HG02678 (cell line): ENCODE measurements at regions not wholly inside any gene's neighbourhood (a gene's known extent, or its start where the extent isn't known, plus 50 kb on each side); places are given as distances from the start of the nearest gene placed in this dataset.
A peak's percentile ranks its signal among the peaks of the same experiment; 100 is the strongest.

Experiments
- ATAC-seq: cut with Tn5 transposase; IDR thresholded peaks from one replicate; pipeline ENCODE4 v1.9.1; 2021; ENCODE audit warnings: mild to moderate bottlenecking, moderate library complexity; ENCODE audit not compliant: unreplicated experiment

DNA sequence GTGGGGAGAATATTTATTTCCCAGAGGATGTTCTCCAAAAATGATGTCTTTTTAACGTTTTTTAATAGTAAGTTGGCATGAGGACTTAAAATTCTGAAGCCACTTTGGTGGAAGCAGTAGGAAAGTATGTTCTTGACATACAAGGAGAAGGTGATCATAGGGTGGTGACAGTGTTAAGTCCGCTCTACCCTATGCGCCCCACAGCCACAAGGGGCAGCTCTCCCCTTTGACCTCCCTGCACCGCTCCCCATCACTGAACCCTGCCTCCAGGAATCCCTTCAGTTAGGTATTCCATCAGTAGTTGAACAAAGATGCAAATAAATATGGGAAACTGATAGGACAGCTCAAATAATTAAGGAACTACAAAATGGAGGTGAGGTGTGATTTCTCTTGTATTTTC lies 111.4 kb downstream of the PLEKHG1 start:
- ATAC-seq = no peak

DNA sequence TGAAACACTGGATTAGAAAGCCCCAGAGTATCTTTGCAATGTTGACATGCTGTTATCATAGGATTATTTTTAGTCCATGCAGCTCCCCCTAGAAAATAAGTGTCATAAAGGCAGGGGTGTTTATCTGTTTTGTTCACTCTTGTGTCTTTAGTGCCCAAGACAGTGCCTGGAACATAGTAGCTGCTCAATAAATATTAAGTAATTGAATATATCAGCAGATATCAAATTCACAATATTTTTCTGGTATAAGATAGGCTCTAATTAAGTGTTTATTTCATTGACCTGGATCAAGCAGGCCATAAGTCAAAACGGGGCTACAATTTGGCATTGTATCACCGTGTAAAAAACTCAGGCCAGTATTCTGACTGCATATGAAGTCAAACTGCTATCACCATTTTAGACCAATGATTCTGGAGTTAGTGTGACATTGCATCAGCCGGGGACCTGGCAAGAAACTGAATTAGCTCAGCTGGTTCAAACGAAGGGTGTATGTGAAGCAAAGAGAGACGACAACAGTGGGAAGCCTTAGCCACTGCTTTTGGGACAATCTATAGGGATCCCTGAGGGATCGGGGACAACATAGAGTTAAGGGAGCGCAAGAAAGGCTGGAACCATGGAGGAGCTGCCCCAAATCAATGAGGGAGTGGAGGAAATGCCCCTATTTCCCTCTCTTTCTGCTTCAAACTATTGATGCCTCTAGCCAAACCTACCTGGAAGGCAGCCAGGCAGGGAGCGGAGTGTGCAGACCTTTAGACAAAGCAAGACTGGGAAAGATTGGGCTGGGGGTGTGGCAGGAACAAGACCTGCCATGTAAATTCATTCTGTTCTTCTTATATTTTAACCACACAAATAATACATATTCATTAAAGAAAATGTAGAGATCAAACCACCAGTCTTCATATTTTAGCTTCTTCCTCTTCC lies 112.2 kb downstream of the PLEKHG1 start:
- no peak for ATAC-seq

DNA sequence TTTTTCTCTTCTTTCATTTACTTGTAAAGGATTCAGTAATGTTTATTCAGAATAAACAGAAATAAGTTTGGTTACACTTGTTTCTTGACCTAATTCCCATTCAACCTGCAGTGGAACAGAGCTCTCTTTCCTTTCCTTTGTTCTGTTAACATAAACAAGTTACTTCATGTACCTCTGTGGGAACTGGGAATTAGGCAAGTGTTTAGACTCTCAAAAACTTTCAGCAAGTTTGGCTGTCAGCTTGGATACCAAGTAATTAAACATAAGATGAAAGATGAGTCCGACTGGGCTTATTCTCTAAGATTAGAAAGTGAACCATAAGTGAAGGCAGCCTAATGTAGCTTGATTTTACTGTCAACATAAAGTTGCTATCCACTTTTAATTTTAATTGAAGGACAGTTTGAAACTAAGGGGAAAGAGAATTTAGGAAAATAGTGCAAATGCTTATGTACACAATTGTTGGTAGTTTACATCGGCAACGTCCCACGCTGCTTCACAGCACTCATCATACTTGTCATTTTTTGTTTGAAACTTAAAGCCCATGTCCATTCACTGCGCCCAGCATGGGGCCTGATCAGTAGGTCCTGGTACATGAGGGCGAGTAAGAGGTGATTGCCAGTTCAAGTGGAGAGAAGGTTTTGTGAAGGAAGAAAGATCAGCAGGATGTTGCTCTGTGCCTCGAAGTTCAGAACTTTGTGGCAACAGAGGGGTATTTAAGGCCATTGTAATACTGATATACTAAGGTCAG lies 113.0 kb downstream of the PLEKHG1 start:
- ATAC-seq = no peak

DNA sequence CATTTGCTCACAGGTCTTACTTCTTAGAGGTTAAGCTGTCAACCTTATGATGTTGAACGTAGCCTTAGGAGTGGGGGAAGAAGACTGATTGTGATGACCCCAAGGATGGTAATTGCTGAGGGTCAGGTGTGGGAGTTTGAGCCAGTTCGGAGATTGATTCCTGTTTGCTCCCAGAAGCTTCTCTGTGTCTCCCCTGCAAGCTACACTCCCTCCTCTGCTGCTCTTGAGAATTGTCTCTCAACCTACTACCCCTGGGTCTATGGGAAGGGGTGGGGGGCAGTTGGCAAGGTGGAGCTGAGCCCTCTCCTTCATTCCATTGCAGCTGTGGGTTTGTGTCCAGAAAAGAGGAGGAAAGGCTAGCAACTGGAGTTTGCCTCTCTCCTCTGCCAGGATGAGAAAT lies 113.8 kb downstream of the PLEKHG1 start:
- ATAC-seq = no peak

DNA sequence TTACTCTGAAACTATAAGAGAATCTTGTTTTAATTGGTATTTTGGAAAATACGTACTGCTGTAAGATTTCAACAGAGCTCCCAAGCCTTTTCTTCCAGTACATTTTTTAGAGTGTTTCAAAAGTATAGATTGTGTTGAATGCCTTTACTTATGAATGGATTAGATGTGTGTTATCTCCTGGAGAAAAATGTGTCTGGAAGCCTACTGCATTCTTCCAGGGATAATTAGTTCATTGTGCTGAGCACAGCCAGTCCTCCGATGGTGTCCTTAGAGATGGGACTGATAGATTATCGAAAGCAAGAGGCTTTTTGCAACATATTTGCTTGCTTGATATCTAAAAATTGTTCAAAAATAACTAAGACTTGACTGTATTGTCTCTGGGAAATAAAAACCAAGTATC lies 114.2 kb downstream of the PLEKHG1 start:
- no peak for ATAC-seq

DNA sequence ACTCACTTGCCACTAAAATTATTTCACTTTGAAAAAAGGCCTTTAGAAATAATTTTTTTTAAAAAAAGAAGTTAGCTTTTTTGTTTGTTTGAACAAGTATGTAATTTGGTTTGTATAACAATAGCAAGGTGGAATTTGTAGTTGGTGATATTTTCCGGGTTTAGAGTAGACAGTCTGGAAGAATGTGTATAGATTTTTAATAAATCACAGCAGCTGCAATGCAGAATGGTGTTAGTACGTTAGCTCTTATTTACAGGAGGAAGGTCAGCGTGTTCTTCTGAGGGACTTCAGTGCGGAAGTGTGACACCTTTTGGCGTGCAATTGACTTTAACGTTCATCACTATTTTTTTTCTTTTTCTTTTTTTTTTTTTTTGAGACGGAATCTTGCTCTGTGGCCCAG lies 115.4 kb downstream of the PLEKHG1 start:
- no peak for ATAC-seq

DNA sequence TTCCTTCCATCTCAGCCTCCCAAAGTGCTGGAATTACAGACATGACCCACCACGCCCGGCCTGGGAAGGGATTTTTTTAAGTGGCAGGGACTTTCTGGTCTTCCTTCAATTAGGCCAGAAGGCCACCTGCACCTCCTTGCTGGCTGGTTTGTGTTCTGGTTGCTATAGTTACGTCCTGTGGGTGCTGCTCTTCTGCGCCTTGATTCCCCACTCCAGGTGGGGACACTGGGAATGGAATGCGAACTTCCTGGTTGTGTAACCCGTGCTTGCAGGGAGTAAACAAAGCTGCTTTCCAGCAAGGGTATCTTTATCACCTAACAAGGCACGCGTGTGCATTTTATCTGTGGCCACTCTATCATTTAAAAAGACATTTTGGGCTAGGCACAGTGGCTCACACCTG lies 117.7 kb downstream of the PLEKHG1 start:
- no peak for ATAC-seq

DNA sequence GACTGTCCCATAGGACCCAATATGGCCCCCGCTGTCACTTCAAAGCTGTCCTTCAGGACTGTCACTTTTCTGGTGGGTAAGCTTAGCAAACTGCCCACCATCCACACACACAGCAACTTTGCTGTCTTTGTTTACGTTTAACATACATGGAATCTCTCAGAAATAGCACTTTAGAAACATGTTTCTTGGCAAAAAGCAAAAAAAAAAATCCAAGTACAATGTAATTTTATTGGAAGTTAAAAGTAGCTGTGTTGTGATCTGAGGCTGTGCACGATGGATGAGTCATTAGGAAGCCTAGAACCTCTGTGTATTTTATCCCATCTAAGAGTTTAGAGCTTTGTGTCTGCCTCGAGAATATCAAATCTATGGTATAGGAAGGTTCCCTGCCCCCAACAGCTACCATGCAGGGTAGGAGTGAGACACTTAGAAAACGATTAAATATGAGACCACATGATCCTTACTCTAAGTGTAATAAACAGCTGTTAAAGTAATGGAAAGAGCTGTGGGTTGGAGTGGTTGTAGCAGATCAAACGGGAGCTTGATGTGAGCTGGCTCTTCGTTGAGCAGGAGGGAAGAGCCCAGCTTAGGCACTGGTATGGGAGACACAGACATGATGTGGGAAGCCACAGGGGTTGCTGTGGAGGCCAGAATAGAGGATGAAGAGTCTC lies 119.5 kb downstream of the PLEKHG1 start:
- no peak for ATAC-seq

DNA sequence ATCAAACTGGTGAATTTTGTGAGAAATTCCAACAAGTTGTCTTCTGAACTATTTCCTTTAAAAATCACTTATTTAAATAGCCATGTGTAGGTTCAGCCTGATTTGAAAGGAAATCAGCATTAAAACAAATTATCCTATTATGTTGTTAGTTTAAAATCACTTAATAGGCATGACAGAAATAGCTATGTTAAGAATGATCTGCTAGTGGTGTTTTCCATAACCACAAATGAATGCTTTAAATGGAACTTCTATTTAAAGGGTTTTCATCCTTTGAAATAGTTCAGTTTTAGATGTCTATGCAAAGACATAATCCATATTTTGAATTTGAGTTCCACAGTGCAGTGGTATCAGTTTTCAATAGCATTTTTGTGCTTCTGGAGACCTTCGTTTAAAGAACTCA lies 120.1 kb downstream of the PLEKHG1 start:
- no peak for ATAC-seq

DNA sequence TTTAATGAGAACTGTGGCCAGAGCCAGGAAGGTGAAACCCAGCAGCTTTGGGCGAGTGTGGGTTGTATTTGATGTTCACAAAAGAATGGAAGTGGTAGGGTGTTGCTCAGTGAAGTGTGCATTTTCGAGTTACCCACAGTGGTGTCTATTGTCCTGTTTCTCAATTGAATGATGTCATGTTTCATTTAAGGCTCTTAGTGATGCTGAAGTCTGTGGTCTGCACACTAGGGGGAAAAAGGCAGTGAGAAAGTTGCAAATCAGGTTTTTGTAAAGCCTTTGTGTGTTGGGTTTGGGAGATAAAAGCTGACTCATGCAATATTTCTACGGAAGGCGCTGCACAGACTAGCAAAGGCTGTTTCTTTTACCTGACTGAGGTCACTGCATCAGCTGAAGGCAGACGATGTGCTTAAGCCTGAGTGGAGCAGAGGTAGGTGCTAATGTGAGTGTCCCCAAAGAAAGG lies 121.1 kb downstream of the PLEKHG1 start:
- ATAC-seq = peak; percentile 98

DNA sequence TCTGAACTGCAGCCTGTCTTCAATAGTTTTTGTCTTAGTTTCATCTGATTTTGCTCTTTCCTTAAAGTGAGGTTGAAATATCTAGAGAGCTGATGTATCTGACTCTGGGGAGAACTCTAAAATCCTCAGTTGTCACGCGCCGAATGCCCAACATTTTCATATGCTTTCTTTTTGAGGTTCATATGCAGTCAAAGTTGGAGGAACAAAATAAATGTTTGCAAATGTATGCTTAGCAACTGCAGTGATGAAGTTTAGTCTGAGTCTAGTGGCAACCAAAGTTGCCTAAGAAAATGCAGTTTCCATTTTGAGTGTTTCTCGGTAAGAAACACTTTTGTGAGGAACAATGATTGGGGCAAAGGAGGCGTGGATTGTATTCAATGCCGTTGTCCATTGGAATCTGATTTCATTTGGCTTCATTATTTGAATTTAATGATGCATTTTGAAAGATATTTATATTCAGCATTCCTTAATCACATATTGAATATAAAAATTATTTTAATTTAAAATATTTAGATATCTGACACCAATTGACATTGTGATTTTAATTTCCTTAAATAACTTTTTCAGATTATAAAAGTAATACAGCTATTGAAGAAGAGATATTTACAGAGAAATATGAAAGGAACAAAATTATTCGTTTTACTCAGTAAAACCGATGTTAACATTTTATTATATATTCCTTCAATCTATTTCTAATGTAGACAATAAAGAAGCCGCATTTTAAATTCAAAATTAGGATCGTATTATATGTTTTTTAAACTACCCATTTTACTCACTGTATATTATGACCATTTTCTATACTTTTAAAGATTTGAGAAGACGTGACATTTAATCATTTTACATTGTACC lies 122.0 kb downstream of the PLEKHG1 start:
- no peak for ATAC-seq

DNA sequence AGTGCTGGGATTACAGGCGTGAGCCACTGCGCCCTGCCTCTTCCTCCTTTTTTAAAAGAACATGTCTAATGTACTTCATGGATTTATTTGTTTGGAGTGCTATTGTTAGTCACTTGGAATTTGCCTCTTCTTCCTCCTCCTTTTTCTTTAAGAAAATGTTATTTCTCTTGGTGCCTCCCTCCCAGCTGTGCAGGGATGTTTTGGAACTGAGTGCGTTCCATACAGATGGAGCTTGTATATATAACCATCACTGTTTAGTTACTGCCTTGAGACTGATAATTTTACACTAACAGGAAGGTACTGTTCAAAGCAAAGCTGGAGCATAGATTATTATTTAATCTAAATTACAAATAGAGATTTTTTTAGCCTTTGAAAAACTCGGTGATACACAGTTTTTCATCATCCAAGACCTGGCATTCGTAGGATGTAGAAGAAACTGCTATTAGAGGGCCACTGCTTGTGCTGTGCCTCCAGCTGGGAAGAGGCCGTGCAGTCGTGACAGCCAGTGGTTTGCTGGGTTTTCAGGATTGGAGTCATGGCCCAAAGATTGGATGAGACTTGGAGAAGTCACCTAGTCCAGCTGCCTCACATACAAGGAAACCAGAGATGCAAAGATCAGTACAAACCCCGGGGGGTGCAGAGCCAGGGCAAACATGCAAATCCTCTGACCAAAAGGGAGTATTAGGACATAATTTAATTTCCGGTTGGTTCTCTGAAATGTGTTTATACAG lies 123.1 kb downstream of the PLEKHG1 start:
- no peak for ATAC-seq

DNA sequence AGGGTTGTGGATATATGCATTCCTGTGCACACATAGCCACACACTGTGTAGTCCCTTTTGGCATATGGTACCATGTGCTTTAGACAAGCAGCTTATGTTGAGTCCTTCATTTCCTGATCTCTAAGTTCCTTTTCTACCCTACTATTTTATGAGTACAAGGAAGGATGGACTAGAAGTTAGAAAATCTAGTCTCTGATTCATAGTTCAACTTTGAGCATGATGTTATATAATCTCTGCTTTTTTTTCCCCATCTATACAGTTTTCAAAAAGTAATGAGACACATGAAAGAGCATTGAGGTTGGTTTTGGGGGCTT lies 123.6 kb downstream of the PLEKHG1 start:
- ATAC-seq = no peak

DNA sequence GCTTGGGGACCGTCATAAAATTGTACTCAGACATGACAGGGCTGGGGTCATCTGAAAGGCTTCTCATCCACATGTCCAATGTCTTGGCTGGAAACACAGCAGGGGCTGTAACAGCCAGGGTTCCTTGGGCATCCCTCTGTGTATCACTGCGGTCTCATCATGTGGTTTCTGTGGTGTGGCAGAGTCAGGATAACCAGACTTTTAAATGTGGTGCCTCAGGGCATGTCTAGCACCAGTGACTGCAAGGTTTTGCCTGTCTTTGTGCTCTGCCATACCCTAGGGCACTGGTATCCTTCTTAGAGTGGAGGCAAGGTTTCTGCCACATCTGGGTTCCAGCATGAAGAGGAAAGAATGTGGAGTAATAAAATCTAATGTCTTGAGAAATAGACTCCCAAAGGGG lies 124.2 kb downstream of the PLEKHG1 start:
- no peak for ATAC-seq

DNA sequence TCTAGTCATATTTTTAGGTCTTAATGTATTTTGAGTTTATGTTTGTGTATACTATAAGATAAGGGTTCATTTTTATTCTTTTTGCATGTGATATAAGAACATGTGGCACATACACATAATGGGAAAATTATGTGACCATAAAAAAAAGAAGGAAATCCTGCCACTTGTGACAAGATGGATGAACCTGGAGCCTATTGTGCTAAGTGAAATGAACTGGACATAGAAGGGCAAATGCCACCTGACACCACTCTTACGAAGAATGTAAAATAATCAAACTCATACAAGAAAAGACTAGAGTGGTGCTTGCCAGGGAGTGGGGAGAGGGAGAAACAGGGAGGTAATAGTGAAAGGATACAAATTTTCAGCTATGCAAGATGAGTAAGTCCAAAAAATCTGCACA lies 126.1 kb downstream of the PLEKHG1 start:
- ATAC-seq = no peak

DNA sequence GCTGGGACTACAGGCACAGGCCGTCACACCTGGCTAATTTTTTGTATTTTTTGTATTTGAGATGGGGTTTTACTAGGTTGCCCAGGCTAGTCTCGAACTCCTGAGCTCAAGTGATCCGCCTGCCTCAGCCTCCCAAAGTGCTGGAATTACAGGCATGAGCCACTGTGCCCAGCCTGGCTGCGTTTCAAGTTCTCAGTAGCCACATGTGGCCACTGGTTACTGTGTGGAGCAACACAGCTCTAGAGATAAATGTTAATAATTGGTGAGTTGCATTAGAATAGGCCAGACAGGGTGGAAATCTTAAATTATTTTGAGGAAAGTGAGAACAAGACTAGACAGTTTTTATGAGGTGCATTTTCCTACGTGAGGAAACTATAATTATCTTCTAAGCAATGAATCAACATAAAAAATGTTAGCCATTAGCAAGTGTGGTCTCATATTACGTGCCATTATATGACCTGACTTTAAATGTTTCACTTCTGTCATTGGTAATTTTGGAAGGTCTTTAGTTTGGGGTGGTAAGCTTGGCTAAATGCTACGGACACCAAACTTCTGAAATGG lies 129.6 kb downstream of the PLEKHG1 start:
- no peak for ATAC-seq

DNA sequence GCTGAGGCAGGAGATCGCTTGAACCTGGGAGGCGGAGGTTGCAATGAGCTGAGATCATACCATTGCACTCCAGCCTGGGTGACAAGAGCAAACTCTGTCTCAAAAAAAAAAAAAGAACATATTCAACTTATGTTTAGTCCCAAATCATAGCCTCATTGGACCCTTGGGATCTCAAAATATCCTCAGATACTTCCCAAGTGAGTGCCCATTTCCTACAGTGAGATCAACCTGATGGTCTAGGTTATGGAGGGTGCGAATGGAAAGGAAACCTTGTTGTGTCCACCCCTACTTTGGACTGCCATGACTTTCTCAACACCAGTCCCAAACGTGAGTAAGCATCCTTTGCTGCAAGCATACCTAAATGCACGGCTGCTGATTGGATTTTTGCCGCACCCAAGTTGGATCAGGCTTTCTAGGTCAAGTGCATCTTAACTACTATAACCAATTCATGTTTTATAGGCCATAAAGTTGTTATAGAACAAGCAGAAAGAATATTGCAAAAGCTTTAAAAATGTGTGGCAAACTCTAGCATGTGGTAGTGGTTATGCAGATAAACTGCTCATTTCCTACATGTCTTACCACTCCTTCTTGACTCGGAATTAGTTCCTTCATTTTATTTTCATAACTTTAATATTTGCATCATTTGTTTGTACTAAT lies 131.2 kb downstream of the PLEKHG1 start:
- ATAC-seq = no peak

DNA sequence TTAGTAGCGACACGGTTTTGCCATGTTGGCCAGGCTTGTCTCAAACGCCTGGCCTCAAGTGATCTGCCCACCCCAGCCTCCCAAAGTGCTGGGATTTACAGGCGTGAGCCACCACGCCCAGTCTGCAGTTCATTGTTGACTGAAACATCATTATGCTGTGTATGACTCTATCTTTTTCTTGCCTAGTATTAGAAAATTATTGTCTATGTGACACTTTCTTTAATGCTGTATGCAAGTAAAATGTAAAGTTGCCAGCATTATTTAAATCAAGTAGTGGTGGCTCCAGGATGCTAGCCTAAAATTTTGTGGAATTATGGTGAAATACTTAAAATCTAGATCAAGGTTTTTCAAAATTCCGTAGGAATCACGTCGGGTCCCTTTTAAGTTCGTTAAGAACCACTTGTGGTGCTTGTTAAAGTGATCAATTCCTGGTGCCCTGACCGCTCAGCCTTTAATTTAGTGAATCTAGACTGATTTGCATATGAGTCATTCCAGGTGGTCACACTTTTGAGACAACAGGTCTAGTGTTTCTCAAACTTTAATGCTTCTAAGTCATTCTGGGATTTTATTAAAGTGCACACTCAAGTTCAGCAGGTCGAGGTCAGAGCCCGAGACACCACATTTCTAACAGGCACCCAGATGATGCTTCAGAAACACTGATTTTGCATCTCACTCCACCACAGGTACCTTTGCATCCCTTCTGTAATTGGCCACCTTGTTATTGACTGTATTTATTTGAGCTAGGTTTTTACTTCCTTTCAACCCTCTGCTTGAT lies 132.6 kb upstream of the MTHFD1L start:
- no peak for ATAC-seq

DNA sequence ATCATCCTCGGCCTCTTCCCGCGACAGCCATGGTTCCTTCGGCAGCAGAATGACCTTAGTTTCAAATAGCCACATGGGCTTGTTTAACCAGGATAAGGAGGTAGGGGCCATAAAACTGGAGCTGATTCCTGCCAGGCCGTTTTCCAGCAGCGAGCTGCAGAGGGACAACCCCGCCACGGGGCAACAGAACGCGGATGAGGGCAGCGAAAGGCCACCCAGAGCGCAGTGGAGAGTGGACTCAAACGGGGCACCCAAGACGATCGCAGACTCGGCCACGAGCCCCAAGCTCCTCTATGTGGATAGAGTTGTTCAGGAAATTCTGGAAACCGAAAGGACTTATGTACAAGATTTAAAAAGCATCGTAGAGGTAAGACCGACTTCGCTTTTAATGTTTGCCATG lies 131.8 kb upstream of the MTHFD1L start:
- ATAC-seq = no peak
